ENCODE measurements at regions not wholly inside any gene's neighbourhood (a gene's known extent, or its start where the extent isn't known, plus 50 kb on each side); places are given as distances from the start of the nearest gene placed in this dataset.
A peak's percentile ranks its signal among the peaks of the same experiment; 100 is the strongest.

DNA sequence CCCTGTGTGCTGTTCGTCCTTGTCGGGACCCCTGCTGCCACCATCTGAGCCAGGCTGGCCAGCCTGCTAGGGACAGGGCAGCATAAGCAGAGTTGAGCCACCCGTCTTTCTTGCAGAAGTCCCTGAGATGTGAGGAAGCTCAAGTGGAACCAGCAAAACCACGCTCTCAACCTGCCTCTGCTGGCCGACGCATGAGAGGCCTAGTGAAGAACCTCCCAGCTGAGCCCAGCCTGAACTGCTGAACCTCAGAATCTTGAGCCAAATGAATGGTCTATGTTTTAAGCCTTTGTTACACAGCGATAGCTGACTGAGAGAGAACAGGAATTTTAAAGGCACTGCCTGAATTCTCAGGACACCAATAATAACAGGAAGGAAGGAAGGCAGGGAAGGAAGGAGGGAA lies 98.9 kb upstream of the ADRA2C start:
- DNase-seq = no peak

DNA sequence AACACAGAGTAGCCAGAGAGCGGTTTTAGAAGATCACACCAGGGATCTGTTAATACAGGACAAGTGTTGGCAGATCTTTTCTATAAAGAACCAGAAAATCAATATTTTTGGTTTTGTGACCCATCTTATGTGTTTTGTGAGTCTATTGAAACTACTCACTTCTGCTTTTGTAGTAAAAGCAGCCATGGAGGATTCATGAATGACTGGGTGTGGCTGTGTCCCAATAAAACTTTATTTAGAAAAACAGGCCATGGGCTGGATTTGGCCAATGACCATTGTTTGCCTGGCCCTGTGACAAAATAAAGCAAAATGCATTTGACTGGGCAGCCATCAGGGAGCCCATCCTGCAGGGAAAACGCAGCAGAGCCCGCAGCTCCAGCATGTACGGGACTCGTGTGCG lies 99.9 kb upstream of the ADRA2C start:
- no peak for DNase-seq

DNA sequence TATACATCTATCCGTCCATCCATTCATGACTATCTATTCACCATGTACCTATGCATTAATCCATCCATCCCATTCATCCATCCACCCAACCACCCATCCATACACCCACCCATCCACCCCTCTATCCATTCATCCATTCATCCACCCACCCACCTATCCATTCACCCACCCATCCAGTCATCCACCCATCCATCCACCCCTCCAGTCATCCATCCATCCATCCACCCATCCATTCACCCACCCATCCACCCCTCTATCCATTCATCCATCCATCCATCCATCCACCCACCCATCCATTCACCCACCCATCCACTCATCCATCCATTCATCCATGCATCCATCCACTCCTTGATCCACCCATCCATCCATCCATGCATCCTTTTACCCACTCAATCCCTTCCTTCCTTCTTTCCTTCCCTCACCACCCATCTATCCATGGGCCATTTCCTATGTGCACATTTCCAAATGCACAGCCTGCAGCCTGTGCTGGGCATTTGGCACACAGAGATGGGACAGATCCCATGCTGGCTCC lies 100.8 kb upstream of the ADRA2C start:
- no peak for DNase-seq

DNA sequence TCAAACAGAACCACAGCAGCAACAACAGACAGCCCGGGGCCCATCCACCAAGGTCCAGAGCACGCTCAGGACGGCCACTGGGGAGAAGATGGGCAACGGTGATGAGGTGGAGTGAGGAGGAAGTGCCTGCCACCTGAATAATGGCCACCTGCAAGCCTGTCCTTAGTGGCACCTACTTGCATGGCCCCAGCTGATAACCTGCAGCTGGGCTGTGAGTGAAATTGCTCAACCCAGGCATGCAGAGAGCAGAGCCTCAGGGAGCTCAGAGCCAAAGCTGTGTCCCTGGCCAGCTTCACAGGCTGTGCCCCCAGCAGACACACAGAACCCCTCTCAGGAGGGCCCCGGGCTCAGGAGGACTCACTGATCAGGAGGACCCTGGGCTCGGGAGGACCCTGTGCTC lies 102.4 kb upstream of the ADRA2C start:
- no peak for DNase-seq

DNA sequence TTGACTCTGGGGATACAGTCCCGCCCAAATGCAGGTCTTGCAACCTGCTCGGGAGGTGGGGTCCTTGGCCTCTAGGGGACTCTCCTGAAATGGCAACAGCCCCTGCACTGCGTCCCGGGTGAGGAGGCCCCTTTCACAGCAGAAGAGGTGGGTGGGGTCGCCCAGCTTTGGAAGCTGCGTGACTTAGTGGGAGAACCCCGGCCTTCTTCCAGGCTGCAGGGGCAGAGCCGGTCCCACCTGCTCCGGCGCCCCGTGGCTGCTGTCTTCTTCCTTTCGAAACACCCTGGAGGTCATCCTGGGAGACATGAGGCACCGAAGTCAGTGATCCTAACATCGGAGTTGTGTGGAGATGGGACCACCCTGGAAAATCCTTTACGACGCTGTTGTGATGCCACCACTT lies 103.7 kb upstream of the ADRA2C start:
- no peak for DNase-seq

DNA sequence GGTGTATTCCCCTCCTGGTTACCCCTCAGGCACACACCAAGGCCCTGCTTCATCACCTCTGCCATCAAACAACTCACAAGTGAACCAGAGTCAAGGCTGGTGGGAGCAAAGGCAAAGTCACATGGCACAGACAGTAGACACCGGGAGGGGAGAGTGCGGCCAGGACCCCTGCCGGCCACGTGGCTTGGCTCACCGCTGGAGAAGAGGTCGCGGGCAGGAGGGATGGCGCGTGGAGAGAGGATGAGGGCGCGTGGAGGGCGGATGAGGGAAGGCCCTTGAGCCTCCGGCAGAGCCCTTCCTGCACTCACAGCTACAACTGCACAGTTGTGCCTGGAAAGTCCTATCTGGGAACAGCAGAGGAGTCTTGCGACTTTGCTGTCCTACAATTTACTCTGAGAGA lies 104.2 kb upstream of the ADRA2C start:
- DNase-seq = no peak

DNA sequence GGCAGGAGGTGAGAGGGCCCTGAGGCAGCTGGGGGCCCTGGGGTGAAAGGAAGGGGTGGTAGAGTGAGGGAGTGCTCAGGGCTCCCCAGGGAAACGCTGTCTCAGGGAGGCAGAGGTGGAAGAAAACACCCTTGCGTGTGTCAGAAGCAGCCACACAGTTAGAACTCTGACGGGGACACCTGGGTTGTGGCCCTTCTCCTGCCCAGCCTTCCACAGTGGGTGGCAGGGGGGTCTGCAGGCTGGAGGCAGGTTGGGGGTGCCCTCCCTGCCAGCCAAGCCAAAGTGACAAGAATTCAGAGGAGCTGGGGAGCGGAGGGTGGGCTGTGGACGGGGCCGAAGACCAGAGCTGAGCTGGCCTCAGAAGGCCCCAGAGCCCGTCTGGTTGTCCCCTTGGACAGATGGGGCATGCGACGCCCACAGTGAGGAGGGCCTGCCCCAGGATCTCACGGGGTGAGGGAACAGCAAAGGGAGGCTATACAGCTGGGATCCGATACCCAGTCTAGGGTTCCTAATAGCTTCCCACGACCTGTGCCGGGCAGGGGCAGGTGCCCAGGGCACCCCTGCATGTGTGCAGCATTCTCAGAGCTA lies 105.2 kb upstream of the ADRA2C start:
- no peak for DNase-seq

DNA sequence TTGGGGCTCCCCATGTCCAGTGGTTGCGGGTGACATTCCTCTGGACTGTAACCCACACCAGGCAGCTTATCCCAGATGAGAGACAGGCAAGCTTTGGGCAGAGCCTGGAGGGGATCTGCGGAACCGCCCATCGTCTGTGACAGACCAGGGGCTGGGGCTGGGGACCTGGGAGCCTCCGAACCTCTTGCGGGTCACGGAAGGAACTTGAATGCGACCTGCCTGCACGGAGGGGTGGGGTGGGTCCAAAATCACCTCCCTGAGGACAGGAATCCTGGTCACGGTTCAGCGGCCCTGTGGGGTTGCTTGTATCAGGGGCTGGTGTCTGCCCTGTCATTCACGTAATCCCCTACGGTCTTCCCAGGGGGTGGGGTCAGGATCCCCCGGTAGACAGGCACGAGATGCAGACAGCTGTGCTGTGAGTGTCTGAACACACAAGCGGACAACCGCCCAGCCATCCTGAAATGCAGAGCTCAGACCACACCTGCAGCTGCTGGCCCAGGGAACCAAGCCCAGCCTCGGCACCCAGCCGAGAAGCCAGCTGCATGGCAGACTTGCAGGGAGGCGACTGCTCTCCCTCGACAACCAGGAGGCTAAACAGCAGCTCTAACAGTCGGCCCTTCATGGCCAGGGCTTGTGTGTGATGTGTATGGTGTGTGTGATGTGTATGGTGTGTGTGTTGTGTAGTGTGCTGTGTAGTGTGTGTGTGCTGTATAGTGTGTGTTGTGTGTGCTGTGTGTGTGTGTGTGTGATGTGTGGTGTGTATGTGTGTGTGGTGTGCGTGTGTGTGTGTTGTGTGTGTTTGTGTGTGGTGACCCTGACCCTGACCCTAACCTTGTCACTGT lies 105.9 kb upstream of the ADRA2C start:
- DNase-seq = peak; percentile 88

DNA sequence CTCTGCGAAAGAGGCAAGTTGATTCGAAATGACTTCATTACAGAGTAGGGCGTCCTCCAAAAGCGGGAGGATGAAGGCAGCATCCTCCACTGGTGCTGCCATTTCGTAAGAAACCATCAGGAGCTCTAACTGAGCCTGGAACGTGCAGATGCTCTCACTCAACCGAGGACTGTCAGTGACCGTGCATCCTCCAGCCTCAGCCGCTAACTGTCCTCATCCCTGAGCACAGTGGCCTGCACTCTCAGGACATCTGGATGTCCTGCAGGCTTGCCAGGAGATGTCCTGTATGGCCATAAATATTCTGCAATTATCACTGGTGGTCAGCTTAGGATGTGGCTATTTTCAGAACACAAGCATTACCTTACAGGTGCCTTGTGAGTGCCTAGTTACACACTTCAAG lies 107.1 kb upstream of the ADRA2C start:
- DNase-seq = no peak

DNA sequence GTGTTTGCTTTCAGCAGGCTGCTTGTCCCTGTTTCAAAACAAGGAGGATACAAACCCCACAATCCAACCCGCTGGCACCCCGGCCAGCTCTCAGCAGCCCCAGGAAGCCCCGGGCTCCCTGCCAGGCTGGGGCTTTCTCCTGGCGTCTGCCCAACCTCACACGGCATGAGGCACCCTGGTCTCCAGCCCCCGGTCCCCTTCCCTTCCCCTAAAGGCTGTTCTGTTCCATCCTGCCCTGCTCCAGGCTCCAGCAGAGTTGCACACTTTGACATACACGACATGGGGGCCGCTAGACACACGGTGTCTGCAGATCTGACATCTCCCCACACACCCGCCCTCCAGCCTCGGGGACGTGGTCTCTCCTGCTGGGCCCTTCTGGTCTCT lies 107.7 kb upstream of the ADRA2C start:
- no peak for DNase-seq

DNA sequence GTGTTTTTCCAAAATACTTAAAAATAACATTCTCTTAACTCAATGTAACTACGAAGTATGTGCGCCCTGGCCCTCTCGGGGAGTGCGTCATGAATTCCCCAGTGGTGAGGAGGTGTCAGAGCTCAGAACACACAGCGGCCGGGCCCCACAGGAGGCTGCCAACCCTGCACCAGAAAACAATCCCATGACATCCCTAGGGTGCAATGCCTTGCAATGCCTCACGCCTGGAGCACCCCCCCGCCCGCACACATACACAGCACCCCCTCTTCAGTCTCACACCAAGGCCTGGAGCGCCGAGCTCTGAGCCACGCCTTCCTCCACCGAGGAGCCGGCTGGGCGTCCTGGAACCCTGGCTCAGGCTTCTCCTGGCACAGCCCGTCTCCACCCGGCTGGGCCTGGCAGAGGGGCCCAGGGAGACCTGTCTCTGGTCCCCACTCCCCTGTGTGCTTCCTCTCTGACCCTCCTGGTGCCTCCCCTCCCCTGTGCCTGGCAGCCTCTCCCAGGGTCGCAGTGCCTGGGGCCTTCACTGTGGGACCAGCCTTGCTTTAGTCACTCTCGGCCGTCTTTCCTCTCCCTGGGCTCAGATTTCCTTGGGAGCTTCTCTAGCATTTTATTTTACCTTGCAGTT lies 108.2 kb upstream of the ADRA2C start:
- DNase-seq = no peak

DNA sequence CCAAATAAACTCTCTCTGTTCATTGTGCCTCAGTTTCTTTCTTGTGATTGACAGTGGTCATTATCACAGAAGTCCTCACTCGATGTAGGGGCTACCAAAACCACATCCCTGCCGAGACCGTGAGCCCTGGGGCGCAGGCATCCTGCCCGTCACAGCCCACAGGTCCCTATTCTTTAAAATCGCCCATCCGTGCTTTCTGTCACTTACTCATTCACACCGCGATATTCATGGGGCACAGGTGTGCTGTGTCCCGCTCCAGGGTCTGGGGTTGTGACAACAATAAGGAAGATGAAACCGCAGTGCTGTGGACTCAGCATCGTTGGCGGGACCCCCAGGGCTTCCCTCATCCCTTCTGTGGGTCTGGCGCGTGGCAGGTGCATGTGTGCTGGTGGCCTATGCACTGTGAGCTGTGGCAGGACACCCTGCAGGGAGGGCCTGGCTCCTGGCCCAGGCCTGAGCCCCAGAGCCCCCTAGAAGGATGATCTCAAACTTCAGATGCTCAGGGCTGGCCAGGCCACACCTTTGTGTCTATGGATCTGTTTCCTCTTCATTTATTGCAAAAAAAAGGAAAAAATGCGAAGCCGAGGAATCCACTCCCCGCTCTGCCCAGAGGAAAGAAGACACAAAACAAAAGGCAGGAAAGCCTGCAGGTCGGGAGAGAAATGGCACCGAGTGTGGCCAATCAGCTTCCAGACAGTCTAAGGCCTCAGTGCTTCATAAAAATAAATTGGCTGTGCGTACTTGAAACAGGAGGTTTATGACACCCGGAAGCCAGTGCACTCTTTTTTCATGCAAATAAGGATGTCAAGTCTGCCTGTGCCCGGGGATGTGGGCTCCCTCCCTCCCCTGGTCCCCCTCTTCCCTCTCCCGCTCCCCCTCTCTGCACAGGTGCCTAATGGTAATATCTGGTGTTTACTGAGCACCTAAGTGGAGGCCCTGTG lies 109.5 kb upstream of the ADRA2C start:
- DNase-seq = no peak

DNA sequence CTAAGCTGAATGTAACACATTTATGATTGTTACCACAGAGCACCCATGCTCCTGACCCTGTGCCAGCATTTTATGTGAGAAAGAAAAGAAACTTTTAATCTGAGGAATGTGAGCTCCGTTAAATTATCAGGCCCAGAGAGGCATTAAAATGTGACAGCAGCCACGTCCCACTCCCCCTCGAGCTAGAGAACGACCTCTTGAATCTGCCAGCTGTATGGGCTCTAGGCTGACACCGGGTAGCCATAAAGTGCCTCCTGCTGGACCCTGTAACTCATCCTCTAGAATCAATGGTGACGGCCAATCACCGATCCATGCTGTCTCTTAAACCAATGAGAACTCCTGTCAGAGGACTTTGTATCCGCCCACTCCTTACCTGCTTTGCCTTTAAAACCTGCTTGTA lies 110.2 kb upstream of the ADRA2C start:
- DNase-seq = no peak

DNA sequence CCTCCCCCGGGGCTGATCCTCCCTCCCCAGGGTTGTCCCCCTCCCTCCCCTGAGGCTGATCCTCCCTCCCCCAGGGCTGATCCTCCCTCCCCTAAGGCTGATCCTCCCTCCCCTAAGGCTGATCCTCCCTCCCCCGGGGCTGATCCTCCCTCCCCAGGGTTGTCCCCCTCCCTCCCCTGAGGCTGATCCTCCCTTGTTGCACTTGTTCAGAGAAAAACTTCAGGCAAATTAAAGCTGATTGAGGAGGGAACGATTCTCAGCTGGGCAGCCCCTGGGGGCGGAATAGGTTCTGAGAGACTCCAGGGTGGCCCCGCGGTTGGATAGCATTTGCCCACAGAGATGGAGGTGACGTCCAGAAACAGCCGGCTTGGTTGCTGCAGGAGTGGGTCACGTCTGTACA lies 110.7 kb upstream of the ADRA2C start:
- no peak for DNase-seq

DNA sequence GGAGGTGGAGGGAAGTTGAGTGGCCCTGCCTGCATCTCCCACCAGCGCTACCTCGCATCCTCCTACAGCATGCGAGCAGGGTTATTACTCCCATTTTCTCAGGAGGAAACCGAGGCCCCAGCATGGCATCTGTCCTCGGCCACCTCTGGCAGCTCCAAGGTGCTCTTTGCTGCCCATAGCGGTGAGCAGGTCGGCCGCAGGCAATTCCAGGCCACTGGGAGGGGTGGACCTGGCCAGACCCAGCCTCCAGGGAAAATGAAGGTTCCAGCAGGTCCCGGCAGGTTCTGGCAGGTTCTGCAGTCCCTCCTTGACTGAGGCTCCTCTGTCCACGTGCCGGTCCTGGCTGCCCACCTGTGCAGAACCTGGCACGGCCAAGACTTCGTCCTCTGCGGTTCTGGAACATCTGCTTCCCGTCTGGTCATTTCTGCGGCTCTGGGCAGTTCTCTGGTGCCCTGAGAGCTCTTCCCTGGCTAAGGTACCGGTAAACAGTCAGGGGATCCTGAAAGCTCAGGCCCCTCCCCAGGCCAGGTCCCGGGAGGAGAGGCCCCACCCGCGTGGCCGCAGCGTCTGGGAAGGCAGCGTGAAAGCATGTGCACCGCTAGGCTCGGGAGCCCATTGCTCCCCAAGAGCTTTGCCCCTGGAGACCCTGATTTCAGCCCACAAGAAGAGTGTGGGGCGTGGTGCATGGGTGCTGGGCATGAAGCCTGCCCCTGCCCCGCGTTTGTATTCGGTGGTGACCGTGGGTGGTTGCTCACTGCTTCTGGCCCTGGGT lies 112.0 kb upstream of the ADRA2C start:
- DNase-seq = no peak

DNA sequence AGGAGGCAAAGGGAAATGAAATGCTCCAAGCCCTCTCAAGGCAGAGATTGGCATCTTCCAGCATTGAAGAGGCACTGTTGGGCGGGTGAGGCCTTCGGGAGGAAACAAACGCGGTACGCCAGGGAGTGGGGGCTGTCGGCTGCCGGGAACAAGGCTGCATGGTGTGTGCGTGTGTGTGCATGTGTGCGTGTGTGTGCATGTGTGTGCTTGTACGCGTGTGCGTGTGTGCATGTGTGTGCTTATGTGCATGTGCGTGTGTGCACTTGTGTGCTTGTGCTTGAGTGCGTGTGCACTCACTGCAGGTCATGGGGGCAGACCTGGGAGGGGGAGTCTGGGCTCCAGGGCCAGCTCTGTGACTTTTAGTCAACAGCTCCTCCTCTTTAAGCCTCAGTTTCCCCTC lies 113.6 kb upstream of the ADRA2C start:
- DNase-seq = no peak

DNA sequence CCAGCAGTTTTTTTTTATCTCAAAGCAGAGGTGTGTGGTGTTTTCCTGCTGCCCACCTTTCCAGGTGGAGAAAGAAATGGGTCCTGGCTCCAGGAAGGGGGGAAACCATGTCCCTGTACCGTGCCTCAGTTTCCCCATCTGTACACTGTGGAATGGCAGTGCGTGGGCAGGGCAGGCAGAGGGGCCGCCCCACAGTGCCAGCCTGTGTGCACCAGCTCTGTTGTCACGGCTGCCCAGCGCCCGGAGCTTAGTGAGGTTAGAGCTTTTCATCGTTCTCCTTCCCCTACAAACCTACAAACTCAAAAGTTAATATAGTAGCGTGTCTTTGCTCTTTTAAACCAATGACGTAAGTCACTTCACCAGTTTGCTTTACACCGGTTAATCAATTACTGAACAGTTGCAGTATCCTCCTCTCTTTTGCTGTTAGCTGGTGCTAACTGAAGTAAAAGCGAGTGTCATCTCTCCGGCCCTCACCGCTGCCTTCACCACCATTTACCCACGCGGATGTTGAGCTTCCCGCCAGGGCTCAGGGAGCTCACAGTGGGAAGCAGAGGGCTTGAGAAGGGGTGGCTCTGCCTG lies 114.8 kb upstream of the ADRA2C start:
- DNase-seq = no peak

DNA sequence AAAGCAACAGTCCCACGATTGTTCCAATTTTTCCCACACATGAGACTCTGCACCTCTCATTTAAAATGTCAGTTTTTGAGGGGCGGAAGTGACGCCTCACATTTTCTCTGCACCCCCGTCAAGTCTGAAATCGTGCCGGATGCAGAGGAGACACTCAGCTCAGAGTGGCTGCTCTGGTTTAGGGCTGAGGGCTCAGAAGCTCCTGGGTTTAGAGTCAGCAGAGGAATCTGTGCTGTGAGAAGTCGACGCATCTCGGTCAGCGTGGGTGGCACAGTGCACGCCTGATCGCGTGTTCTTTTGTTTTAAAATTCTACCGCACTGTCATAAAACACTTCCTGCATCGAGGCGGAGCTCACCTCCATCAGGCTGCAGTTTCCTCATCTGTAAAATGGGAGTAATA lies 116.7 kb upstream of the ADRA2C start:
- DNase-seq = no peak

DNA sequence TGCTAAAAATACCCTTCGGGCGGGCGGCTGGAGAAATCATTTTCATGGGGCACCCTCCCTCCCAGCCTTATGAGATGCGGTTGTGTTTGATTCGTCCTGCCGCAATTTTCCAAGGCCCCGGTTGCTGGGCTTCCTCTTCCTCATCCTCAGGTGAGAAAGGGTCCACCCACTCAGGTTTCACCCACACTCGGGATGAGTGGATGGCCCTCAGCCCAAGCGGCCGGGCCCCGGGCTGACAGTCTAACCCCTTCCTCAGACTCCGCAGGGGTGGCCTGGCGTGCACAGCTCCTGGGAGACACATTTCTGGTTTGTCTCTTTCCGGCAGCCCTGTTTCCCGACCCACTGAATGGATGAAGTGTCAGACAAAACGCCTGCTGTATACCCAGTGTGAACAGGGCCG lies 116.5 kb upstream of the LRPAP1 start:
- DNase-seq = no peak

DNA sequence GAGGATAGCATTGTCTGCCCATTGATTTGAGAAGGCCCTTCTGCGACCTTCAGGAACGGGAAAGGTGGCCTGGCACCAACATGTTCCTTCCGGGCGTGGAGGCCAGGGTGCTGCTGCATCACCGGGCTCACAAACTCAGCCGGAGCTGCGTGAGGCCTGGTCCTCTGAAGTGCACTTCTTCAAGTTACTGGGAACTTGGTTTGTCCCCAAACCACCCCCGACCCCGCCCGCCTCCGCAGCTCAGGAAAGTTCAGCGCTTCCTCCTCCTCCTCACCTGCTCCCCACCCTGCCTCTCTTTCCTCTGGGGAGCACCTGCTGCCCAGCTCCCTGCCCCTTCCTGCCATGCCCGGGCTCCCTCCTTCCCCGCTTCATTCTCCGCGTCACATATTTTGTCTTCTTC lies 116.0 kb upstream of the LRPAP1 start:
- DNase-seq = no peak

DNA sequence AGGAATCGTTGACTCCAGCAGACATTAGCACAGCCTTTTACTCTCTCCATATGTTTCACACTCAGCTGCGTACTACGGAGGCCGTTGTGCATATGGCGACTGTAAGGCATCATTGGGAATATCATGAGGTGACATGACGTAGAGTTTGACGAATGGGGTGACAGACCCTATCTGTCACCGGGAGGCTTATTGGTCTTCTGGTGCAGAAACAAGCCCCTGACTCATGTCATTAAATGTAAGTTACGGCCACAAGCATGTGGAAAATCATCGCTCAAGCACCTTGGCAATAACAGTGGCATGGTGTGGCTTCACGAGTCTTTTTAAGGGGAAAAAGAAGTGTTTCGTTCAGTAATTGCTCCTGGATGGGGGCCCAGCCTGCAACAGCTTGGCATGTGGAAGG lies 115.2 kb upstream of the LRPAP1 start:
- DNase-seq = no peak
